Nephron progenitor cell (in vitro differentiated cells): ENCODE measurements at regions not wholly inside any gene's neighbourhood (a gene's known extent, or its start where the extent isn't known, plus 50 kb on each side); places are given as distances from the start of the nearest gene placed in this dataset.

Experiments used
- DNase-seq: peaks from one replicate; pipeline ENCODE4 v3.0.0; 2021
- H3K27ac Mint-ChIP-seq: 2 replicates; pipeline ENCODE4 v1.8.0; 2021; ENCODE audit warnings: mild to moderate bottlenecking, moderate library complexity, mixed read lengths
- H3K27me3 Mint-ChIP-seq: 2 replicates; pipeline ENCODE4 v1.8.0; 2021; ENCODE audit warnings: mild to moderate bottlenecking, low read depth, mixed read lengths; ENCODE audit not compliant: poor library complexity
- H3K36me3 Mint-ChIP-seq: 2 replicates; pipeline ENCODE4 v1.8.0; 2021; ENCODE audit warnings: low read depth, mixed read lengths
- H3K4me1 Mint-ChIP-seq: 2 replicates; pipeline ENCODE4 v1.8.0; 2021; ENCODE audit warnings: mixed read lengths
- H3K4me3 Mint-ChIP-seq: 2 replicates; pipeline ENCODE4 v1.8.0; 2021; ENCODE audit warnings: mild to moderate bottlenecking, moderate library complexity, mixed read lengths
- H3K9me3 Mint-ChIP-seq: 2 replicates; pipeline ENCODE4 v1.8.0; 2021; ENCODE audit warnings: mild to moderate bottlenecking, moderate library complexity, mixed read lengths
- CTCF ChIP-seq: fragments of 200-600 bp; sonication (generic); IDR thresholded peaks from 2 replicates; pipeline ENCODE4 v1.5.0; 2021; ENCODE audit warnings: antibody characterized with exemption

- no peaks in the 10 kb centered on the region for H3K36me3 Mint-ChIP-seq
- DNase-seq: no peak
- H3K27me3 Mint-ChIP-seq: peaks cover 72% of the 10 kb centered on the region
- peaks cover 29% of the 10 kb centered on the region for H3K4me1 Mint-ChIP-seq
- TF ChIP-seq CTCF: no peak
- H3K4me3 Mint-ChIP-seq: no peak overlapping the region
- H3K27ac Mint-ChIP-seq: no peak overlapping the region
- H3K9me3 Mint-ChIP-seq: peaks cover 3% of the 10 kb centered on the region
Measured at GRCh38 chr22:27045103-27045947, 387.9 kb downstream of the MIAT start.

GRCh38 chr22:27046086-27046485, 388.7 kb downstream of the MIAT start:
- Mint-ChIP-seq H3K36me3 (no peaks in the 10 kb centered on the region), H3K9me3 (peaks cover 3% of the 10 kb centered on the region), H3K27ac (no peak overlapping the region), H3K4me3 (no peak overlapping the region), H3K4me1 (peaks cover 29% of the 10 kb centered on the region), H3K27me3 (peaks cover 73% of the 10 kb centered on the region)
- DNase-seq: no peak
- TF ChIP-seq CTCF: no peak

GRCh38 chr22:27046603-27047002, 389.2 kb downstream of the MIAT start:
- H3K27ac Mint-ChIP-seq: no peak overlapping the region
- H3K36me3 Mint-ChIP-seq: no peaks in the 10 kb centered on the region
- peaks cover 3% of the 10 kb centered on the region for H3K9me3 Mint-ChIP-seq
- no peak for TF ChIP-seq CTCF
- peaks cover 27% of the 10 kb centered on the region for H3K4me1 Mint-ChIP-seq
- DNase-seq: no peak
- peaks cover 71% of the 10 kb centered on the region for H3K27me3 Mint-ChIP-seq
- no peak overlapping the region for H3K4me3 Mint-ChIP-seq

- peaks cover 70% of the 10 kb centered on the region for H3K27me3 Mint-ChIP-seq
- no peak for TF ChIP-seq CTCF
- H3K4me3 Mint-ChIP-seq: no peak overlapping the region
- H3K4me1 Mint-ChIP-seq: peaks cover 2% of the 10 kb centered on the region
- no peak for DNase-seq
- peaks cover 3% of the 10 kb centered on the region for H3K9me3 Mint-ChIP-seq
- H3K27ac Mint-ChIP-seq: no peak overlapping the region
- no peaks in the 10 kb centered on the region for H3K36me3 Mint-ChIP-seq
Measured at GRCh38 chr22:27050771-27051170, 393.4 kb downstream of the MIAT start.

GRCh38 chr22:27051407-27051806, 394.0 kb downstream of the MIAT start:
- Mint-ChIP-seq H3K9me3 (peaks cover 3% of the 10 kb centered on the region), H3K4me1 (no peaks in the 10 kb centered on the region), H3K27me3 (peaks cover 71% of the 10 kb centered on the region), H3K4me3 (no peak overlapping the region), H3K27ac (no peak overlapping the region), H3K36me3 (no peaks in the 10 kb centered on the region)
- TF ChIP-seq CTCF: no peak
- DNase-seq: no peak

GRCh38 chr22:27057717-27058116, 400.3 kb downstream of the MIAT start:
- Mint-ChIP-seq H3K4me3 (no peak overlapping the region), H3K27ac (no peak overlapping the region), H3K4me1 (no peaks in the 10 kb centered on the region), H3K36me3 (no peaks in the 10 kb centered on the region), H3K9me3 (no peaks in the 10 kb centered on the region), H3K27me3 (peaks cover 55% of the 10 kb centered on the region)
- TF ChIP-seq CTCF: no peak
- no peak for DNase-seq
